NCI-H510A treated with DMSO at 0.1 percent for 48 hours (cell line): ENCODE measurements at regions not wholly inside any gene's neighbourhood (a gene's known extent, or its start where the extent isn't known, plus 50 kb on each side); places are given as distances from the start of the nearest gene placed in this dataset.

Experiments used
- DNase-seq: peaks from one replicate; lab custom pipeline; 2025; lab: John Stamatoyannopoulos, UW

GRCh38 chr12:42761086-42761485 lies 171.5 kb upstream of the PRICKLE1 start:
- no peak for DNase-seq

- DNase-seq: no peak
Observed at GRCh38 chr12:42760550-42760949, 171.0 kb upstream of the PRICKLE1 start.

DNA sequence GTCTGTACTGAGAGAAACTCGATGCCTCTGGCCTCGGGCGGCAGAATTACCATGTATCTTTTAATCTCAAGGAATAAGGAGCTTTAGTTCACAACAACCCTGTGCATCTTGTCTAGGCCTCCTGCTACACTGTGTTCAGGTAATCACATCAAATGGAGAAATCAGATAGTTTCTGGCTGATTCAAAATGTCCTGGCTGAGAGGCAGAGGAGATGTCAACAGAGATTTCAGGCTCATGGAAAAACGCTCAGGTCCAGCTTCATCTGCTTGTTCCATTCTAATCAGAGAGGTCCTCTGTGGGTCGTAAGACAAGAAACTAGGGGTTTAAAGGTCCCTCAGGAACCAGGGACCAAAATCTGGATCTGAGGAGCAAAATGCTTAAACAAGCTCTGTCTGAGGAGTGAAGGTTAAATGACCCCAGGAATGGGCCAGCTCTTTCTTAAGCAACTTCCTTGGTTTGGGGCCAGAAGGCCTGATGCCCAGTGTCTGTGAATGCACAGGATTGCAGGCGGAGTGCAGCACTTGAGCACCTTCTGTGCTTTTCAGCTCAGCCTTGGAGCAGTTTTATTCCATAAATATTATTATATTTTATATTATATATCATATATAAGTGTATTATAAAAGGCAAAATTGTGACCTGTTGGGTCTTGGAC lies 170.2 kb upstream of the PRICKLE1 start:
- DNase-seq: no peak

DNA sequence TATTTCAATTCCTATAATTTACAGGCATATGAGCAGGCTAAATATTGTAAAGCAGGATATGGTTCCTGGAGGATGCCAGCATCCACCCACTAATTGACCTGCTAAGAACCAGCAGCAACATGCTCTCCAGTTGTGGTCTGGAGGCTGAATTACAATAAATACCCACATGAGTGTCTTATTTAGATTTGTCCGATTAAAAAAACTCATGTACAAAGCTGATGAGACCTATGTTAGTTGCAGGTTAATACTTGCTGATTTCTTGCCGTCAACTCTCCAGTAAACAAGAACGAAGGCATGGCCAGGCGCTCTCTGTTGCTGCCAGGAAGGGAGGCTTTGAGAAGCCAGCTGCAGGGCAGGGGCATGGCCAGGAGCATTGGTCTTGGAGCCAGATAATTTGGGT lies 169.3 kb upstream of the PRICKLE1 start:
- no peak for DNase-seq

DNA sequence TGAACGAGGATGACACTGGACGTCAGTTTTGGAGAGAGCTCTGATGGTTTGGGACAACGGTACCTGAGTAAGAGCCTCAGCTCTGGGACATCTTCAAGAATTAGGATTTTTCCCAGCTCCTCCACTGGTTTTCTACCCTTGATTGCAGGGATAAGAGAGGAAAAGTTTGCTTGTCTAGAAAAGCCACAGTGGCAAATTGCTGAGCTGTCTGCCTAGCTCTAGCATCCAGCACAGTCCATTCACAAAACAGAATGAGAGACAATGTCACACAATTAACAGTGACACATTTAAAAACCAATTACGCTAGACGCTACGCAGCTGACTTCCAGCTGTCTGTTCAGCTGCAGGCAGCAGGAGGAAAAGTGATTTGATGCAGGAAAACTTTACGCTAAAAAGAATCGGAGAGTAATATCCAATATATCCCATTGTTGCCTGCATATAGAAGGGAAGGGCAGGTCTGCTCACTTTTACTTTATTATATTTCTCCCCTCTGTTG lies 168.1 kb upstream of the PRICKLE1 start:
- no peak for DNase-seq

- DNase-seq: no peak
Observed at GRCh38 chr12:42756841-42757623, 167.5 kb upstream of the PRICKLE1 start.

DNA sequence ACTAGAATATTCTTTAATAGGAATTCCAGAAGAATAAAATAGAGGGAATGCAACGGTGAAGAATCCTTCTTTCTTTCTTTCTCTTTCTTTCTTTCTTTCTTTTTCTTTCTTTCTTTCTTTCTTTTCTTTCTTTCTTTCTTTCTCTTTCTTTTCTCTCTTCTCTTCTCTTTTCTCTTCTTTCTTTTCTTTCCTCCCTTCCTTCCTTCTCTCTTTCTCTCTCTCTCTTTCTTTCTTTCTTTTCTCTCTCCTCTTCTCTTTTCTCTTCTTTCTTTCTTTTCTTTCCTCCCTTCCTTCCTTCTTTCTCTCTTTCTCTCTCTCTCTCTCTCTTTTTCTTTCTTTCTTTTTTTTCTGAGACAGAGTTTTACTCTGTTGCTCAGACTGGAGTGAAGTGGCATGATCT lies 160.8 kb upstream of the PRICKLE1 start:
- DNase-seq: no peak

DNA sequence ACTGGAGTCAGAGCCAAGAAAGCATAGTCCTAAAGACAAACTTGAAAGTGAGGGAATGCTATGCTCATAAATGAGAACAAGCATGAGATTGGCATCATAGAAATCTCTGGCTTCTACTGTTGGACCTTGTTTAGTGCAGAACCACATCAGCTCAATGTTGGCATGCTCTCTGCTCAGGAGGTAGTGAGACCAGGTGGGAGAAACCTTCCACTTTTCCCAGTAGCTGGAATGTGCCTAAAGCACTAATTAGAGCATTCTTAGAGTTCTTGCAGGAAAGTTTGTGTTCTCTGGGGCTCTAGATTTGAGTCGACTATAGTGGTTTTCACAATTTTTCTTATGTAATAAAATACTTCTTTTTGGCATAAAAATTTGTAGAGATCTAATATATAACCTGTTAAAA lies 159.7 kb upstream of the PRICKLE1 start:
- DNase-seq: no peak

DNA sequence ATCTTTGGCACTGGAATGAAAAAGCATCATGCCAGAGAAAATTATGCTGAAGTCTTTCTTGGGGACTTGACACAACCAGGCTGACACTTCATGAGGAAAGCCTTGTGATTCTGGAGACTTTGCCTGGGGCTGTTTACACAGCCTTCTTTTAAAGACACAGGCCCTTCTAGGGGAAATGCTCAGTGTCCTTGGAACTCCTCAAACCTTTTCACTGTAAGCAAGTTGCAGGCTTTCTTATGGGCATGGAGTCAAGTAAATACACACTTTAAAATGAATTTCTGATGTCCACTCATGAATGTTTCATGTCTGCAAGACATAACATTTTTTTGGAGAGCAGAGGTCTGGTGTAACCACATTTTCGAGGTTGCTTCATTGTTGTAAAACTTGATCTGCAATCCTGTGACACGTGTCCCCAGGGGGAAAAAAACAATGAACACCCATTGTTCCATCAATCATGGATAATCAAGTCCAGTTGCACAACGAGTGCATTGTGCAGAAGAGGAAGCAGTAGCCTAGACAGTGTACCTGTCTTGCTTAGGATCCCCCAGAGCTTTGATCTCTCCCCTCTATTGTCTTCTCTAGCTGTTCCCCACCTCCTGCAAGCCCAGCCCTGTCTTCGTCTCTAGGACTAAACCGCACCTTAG lies 155.1 kb upstream of the PRICKLE1 start:
- DNase-seq: no peak

DNA sequence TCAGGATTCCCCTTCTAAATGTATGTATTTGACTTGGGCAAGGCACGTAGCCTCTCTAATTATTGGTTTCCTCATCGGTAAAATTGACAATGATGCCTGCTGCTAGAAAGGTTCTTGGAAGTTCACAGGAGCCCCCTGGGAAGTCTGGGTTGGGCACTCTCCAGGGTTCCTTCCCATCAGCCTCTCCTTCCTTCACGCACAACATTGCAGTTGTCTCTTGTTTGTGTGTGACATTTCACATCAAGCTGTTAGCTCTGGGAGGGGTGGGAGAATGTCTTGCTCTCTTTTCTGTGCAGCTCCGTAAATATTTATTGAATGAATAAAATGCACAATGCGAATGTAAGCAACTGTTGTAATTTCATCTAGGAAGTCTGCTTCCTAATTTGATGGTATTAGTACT lies 153.2 kb upstream of the PRICKLE1 start:
- DNase-seq: no peak

DNA sequence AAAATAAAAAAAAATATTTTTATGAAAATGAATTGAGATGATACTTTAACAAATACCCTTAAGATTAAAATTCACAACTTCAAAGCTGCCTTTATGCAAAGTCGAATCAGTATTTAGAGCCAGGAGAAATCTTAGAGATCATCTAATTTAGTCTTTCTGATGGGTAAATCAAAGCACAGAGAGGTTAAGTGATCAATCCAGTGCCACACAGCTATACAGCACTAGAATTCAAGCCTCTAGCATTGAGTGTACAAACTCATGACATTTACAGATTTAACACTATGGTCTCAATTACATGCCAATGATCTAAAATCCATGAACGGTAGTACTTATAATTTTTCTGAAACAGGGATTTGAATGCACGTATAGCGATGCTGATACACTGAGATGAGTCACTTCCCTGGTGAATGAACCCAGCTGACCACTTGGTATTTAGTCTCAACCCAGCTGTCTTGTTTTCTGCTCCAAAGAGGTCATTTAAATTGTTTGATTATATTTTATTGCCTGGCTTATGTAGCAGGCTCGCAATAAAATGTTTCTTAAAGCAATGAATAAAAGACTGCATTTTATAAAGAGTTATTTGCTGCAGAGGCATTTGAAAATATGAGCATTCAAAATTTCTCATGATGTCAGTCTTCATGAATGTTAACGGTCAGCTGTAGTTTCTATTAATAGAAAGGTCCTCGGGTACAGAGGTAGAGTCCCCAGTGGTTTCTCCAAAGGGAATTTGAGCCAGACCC lies 152.4 kb upstream of the PRICKLE1 start:
- DNase-seq: no peak

GRCh38 chr12:42741091-42741490 lies 151.5 kb upstream of the PRICKLE1 start:
- DNase-seq: no peak

GRCh38 chr12:42737398-42737797 lies 147.9 kb upstream of the PRICKLE1 start:
- DNase-seq: no peak

DNA sequence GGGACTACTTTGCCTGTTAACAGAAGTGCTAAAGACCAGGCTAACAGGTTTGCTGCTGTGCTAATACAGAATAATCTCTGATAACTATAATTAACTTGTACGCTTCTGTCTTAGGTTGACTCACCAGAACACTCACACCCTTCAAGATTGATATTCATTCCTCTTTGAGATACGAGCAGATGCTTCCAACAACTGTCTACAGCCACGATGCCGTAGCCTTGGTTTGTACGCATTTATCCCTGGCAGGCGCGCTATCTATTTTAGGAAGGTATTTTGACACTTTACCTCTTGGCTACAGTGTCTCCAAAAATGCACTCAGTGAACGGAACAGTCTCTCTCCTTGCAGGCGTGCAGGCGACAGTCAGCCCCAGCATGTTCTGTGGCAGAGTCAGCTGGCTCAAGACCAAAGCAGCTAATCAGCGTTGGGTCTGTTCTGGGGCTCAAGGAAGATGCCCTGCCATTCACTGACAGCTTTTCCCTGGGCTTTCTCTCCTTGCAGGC lies 146.4 kb upstream of the PRICKLE1 start:
- no peak for DNase-seq

- no peak for DNase-seq
Observed at GRCh38 chr12:42733911-42734310, 144.4 kb upstream of the PRICKLE1 start.

GRCh38 chr12:42732908-42733411 lies 143.4 kb upstream of the PRICKLE1 start:
- DNase-seq: no peak

DNA sequence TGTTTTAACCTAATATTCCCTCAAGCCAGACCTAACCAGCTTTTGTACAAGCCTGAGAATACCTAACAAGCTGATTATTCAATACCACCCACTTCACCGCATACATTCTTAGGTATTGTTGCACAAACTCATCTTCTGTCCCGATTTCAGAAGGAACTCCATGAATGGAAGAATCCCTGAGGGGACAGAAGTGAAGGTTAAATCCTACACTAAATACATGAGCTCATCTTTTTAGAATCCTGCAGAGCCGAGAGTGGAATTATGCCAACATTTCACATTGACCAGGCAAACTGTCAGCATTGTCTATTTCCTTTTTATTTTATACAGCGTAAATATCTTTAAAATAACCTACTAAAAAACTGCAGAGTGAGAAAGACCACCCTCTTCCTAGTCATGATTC lies 140.7 kb upstream of the PRICKLE1 start:
- DNase-seq: no peak

DNA sequence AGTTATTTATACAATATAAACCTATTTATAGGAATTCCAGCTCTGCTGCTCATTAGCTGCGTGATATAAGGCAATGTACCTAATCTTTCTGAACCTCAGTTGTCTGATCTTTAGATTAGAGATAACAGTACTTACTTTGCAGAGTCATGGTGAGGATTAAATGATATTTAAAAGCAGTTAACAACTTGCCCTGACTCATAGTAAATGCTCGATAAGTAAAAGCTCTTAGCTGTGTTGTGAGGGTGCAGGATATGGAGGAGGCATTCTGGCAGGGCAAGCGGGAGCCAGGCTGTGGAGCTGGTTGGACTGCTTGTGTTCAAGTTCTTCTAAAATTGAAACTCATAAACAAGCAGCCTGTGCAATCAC lies 140.0 kb upstream of the PRICKLE1 start:
- no peak for DNase-seq

DNA sequence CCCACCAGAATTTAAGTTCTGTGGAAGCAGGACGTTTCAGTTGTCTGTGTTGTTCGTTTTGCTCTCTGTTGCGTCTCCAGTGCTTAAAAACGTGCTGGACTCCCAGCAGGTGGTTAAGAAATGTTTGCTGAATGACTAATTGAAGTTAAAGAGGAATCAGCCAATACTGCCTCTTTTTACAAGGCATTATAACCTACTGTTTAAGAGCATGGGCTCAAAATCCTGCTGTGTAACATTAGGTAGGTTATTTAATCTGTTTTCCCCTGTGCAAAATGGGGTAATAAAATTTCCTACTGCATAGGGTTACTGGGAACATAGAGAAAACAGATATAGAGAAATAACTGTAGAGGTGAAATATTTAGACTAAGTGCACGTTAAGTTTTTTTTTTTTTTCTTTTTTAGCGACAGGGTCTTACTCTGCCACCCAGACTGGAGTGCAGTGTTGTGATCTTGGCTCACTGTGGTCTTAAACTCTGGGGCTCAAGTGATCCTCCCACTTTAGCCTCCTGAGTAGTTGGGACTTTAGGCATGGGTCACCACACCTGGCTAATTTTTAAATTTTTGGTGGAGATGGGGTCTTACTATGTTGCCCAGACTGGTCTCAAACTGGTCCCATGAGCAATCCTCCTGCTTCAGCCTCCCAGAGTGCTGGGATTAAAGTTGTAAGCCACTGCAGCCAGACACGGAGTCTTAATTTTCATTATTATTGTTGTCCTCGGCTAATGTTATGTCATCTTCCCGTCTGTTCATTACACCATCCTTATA lies 139.4 kb upstream of the PRICKLE1 start:
- no peak for DNase-seq

DNA sequence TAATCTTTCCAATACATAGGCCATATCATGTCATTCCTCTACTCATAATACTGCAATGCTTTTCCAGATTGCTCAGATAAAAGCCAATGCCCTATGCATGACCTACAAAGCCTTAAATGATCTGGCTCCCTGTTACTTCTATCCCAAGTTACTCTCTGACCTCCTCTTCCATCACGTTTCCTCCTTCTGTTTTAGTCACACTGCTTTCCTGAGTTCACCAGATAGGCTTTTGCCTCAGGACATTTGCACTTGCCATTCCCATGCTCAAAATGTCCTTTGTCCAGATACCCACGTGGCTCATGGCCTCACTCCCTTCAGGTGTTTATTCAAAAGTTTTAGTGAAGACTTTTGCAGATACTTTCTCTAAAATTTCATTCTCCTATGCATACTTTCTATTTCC lies 138.7 kb upstream of the PRICKLE1 start:
- DNase-seq: no peak

DNA sequence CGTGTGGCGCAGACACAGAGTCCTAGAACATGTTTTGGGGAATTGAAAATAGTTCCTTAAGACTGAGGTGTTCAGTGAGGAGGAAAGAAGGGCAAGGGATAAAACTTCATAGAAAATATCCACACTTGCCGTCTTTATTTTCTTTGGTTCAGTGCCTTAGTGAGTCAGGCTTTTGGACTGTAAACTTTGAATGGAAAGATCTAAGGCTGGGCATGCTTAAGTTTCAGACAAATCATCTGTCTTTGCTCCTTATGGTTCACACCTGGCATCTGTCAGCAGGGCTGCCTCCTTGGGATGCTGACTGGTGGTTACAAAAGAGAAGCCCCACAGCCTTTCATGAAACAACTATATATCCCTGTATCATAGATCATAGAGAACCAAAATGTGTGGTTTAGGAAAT lies 136.3 kb upstream of the PRICKLE1 start:
- DNase-seq: no peak
